ENCODE measurements at regions not wholly inside any gene's neighbourhood (a gene's known extent, or its start where the extent isn't known, plus 50 kb on each side); places are given as distances from the start of the nearest gene placed in this dataset.

GRCh38 chr20:59405226-59406200 lies 105.1 kb downstream of the EDN3 start:
- no peak overlapping the region for H2AFZ ChIP-seq (ENCODE audit: low read length)
- H3K4ac ChIP-seq (replicated peaks; ENCODE audit: insufficient read length, low read depth, low read length) = no peak overlapping the region
- H2BK20ac ChIP-seq (ENCODE audit: low read length) = no peak overlapping the region
- H2BK12ac ChIP-seq (ENCODE audit: low read depth, low read length) = no peak overlapping the region
- no peaks in the 10 kb centered on the region for H3K79me2 ChIP-seq (ENCODE audit: control insufficient read depth in 1 of 2, insufficient read depth in 2 of 2, low read length in 2 of 2)
- no peak overlapping the region for H3K4me3 ChIP-seq (ENCODE audit: extremely low read depth in 1 of 4, insufficient read depth in 2 of 4, low read depth in 3 of 4, low read length in 4 of 4)
- ChIA-PET CTCF (ENCODE audit: partially characterized antibody) (interaction anchor here (0.6 to 4.4 kb wide), 33 partner anchors 8 to 538 kb away, joined by 3 to 41 read pairs (median 4); no protein-coding TSS in a partner anchor), POLR2A (ENCODE audit: partially characterized antibody) (no interaction called here)
- H3K56ac ChIP-seq (replicated peaks; ENCODE audit: insufficient read length, low read depth, low read length) = no peak overlapping the region
- H4K20me1 ChIP-seq (replicated peaks in 1 of 2; ENCODE audit: control insufficient read depth in 1 of 2, insufficient read depth in 2 of 2, low read length in 2 of 2) = peaks cover 0 to 2% of the 10 kb centered on the region in 2 experiments
- H3K27me3 ChIP-seq (replicated peaks in 1 of 4; ENCODE audit: control insufficient read depth in 3 of 4, extremely low read depth in 1 of 4, insufficient read depth in 3 of 4, low read length in 3 of 4) = peaks cover 0 to 22% (median 16%) of the 10 kb centered on the region in 4 experiments; a peak in 6 of 7 replicates
- WGBS, 2 experiments (ENCODE audit: extremely low coverage in 1 of 2, insufficient coverage in 1 of 2, insufficient read length in 1 of 2, insufficient replicate concordance in 2 of 2, low coverage in 1 of 2, low lambda C conversion rate in 2 of 2, missing lambda C conversion rate in 1 of 2) = 77% methylated on average over 13 of the region's 15 CpGs; no CpG with 5 or more reads in 1 of the 2 experiments
- FAIRE-seq (no peak), DNase-seq (ENCODE audit: low read depth in 1 of 2, low spot score in 2 of 2) (no peak)
- H2AK5ac ChIP-seq (ENCODE audit: low read depth, low read length) = no peak overlapping the region
- peaks cover 7% of the 10 kb centered on the region; the same call in 1 of the 2 replicates for H3K23me2 ChIP-seq (ENCODE audit: low read depth, low read length)
- H3K36me3 ChIP-seq (ENCODE audit: control insufficient read depth in 2 of 4, insufficient read depth in 4 of 4, low read length in 3 of 4) = no peaks in the 10 kb centered on the region
- no peaks in the 10 kb centered on the region for H3K79me1 ChIP-seq (ENCODE audit: low read depth, low read length)
- no peak overlapping the region for H2BK15ac ChIP-seq (ENCODE audit: low read length)
- H3K14ac ChIP-seq (ENCODE audit: insufficient read length) = no peak overlapping the region
- H4K91ac ChIP-seq (replicated peaks; ENCODE audit: insufficient read length, low read length) = no peak overlapping the region
- no peak overlapping the region for H2BK5ac ChIP-seq (ENCODE audit: low read depth, low read length)
- H3K4me1 ChIP-seq (replicated peaks in 1 of 4; ENCODE audit: control insufficient read depth in 3 of 4, insufficient read depth in 4 of 4, low read length in 3 of 4) = peaks cover 0 to 8% (median 2%) of the 10 kb centered on the region in 4 experiments; a peak in 5 of 7 replicates
- peaks cover 0 to 5% of the 10 kb centered on the region in 2 experiments; a peak in 2 of 4 replicates for H3K9me3 ChIP-seq (ENCODE audit: insufficient read depth in 2 of 2, low read depth in 1 of 2, low read length in 1 of 2)
- H3K23ac ChIP-seq (ENCODE audit: insufficient read length) = no peak overlapping the region
- TF ChIP-seq SRF (IDR thresholded peaks at IDR 0.05; ENCODE audit: low read depth, low read length) = no peak
- no peak for TF ChIP-seq TEAD4 (IDR thresholded peaks at IDR 0.05; ENCODE audit: low read depth, low read length)
- no peak for TF ChIP-seq GABPA (IDR thresholded peaks at IDR 0.05; ENCODE audit: borderline replicate concordance, insufficient read depth, low read length)
- no peak for TF ChIP-seq YY1 (IDR thresholded peaks at IDR 0.05; ENCODE audit: low read depth, low read length)
- TF ChIP-seq CREB1 (IDR thresholded peaks at IDR 0.05) = no peak
- no peak for TF ChIP-seq RBBP5 (IDR thresholded peaks at IDR 0.05; ENCODE audit: borderline replicate concordance, low read depth, low read length)
- TF ChIP-seq MAFK (IDR thresholded peaks at IDR 0.05; ENCODE audit: low read depth, low read length) = 0 out of 2 replicates have a peak, but pooled peaks have one; percentile 10
- TF ChIP-seq ATF2 (IDR thresholded peaks at IDR 0.05; ENCODE audit: low read length) = no peak
- H3K18ac ChIP-seq (ENCODE audit: extremely low read depth, low read length) = no peak overlapping the region
- no peak overlapping the region for H4K8ac ChIP-seq (ENCODE audit: extremely low read depth, insufficient read depth, low read length)
- no peak overlapping the region for H3K4me2 ChIP-seq (ENCODE audit: insufficient read depth in 1 of 2, low read depth in 2 of 2, low read length in 2 of 2)
- no peak overlapping the region for H4K5ac ChIP-seq (ENCODE audit: insufficient read length, low read depth, low read length)
- H2BK120ac ChIP-seq (replicated peaks; ENCODE audit: low read depth, low read length) = no peak overlapping the region
- no peak overlapping the region for H3K27ac ChIP-seq (ENCODE audit: low read depth, low read length)
- H3K9ac ChIP-seq (replicated peaks in 1 of 4; ENCODE audit: extremely low read depth in 1 of 4, low read depth in 3 of 4, low read length in 3 of 4) = no peak overlapping the region
